Activated CD4-positive, alpha-beta T cell treated with anti-CD3 and anti-CD28 coated beads for 36 hours (primary cell): ENCODE measurements at regions not wholly inside any gene's neighbourhood (a gene's known extent, or its start where the extent isn't known, plus 50 kb on each side); places are given as distances from the start of the nearest gene placed in this dataset.
"Not testable (repeated sequence)": the region's sequence is repeated elsewhere in the genome, so short reads cannot be mapped to it uniquely, and the experiment has no call there.

Experiments
- ATAC-seq: fragments of 200-7000 bp; cut with Tn5 transposase; one replicate; pipeline ENCODE4 v1.10.0; 2021; ENCODE audit warnings: mild to moderate bottlenecking, moderate library complexity
- CTCF ChIA-PET: fragments of 350-600 bp; sonication (Branson Sonifier 250); formaldehyde crosslinking; loops from one replicate; lab custom pipeline; 2021; ENCODE audit warnings: antibody characterized with exemption; lab: Charles Lee
- POLR2A ChIA-PET: fragments of 350-600 bp; sonication (Branson Sonifier 250); formaldehyde crosslinking; loops from one replicate; lab custom pipeline; 2021; ENCODE audit warnings: antibody characterized with exemption, inconsistent platforms; lab: Charles Lee
- DNase-seq: peaks from one replicate; pipeline ENCODE4 v3.0.0-alpha.2; 2020
- H3K27ac Mint-ChIP-seq: one replicate; pipeline ENCODE4 v1.8.0; 2021; ENCODE audit warnings: mixed read lengths
- H3K27me3 Mint-ChIP-seq: one replicate; pipeline ENCODE4 v1.8.0; 2021; ENCODE audit warnings: mixed read lengths
- H3K36me3 Mint-ChIP-seq: one replicate; pipeline ENCODE4 v1.8.0; 2021; ENCODE audit warnings: low read depth, mixed read lengths
- H3K4me1 Mint-ChIP-seq: one replicate; pipeline ENCODE4 v1.8.0; 2021; ENCODE audit warnings: mixed read lengths
- H3K4me3 Mint-ChIP-seq: one replicate; pipeline ENCODE4 v1.8.0; 2021; ENCODE audit warnings: mild to moderate bottlenecking, moderate library complexity, mixed read lengths
- H3K9me3 Mint-ChIP-seq: one replicate; pipeline ENCODE4 v1.8.0; 2021; ENCODE audit warnings: low read depth, mixed read lengths
- intact Hi-C, 2 experiments: fragments of 100-400 bp; cut with DNase I in 1 of 2; cut with micrococcal nuclease in 1 of 2; formaldehyde crosslinking; loops; one replicate each; pipeline versions ENCODE4 v1.14.2 to v1.15.1; 2022 to 2024; cut with DNase I, micrococcal nuclease

- intact Hi-C loops, result no loop called here
- ChIA-PET CTCF (no interaction called here), POLR2A (no interaction called here)
- Mint-ChIP-seq H3K27me3 (no peaks in the 10 kb centered on the region), H3K9me3 (no peaks in the 10 kb centered on the region), H3K4me1 (no peaks in the 10 kb centered on the region), H3K4me3 (no peak overlapping the region), H3K36me3 (no peaks in the 10 kb centered on the region), H3K27ac (no peak overlapping the region)
- ATAC-seq (no peak), DNase-seq (no peak)
Observed at GRCh38 chr13:88257706-88258105, 586.5 kb downstream of the SLITRK5 start.

- H3K27ac Mint-ChIP-seq, result no peak overlapping the region
- no peaks in the 10 kb centered on the region for H3K9me3 Mint-ChIP-seq
- ATAC-seq (no peak), DNase-seq (no peak)
- H3K27me3 Mint-ChIP-seq, result no peaks in the 10 kb centered on the region
- ChIA-PET CTCF (no interaction called here), POLR2A (no interaction called here)
- intact Hi-C loops, result no loop called here
- H3K4me3 Mint-ChIP-seq, result no peak overlapping the region
- no peaks in the 10 kb centered on the region for H3K36me3 Mint-ChIP-seq
- H3K4me1 Mint-ChIP-seq, result no peaks in the 10 kb centered on the region
Observed at GRCh38 chr13:88263808-88264207, 592.6 kb downstream of the SLITRK5 start.

- no peaks in the 10 kb centered on the region for H3K4me1 Mint-ChIP-seq
- H3K36me3 Mint-ChIP-seq, result no peaks in the 10 kb centered on the region
- H3K9me3 Mint-ChIP-seq, result peaks cover 2% of the 10 kb centered on the region
- CTCF ChIA-PET, result no interaction called here
- H3K4me3 Mint-ChIP-seq, result no peak overlapping the region
- H3K27me3 Mint-ChIP-seq, result no peaks in the 10 kb centered on the region
- no peak overlapping the region for H3K27ac Mint-ChIP-seq
- ATAC-seq (no peak), DNase-seq (no peak)
- intact Hi-C loops, result no loop called here
- POLR2A ChIA-PET, result no interaction called here
Observed at GRCh38 chr13:88281841-88282240, 610.7 kb downstream of the SLITRK5 start.

GRCh38 chr13:88285329-88285728 is 614.2 kb downstream of the SLITRK5 start:
- Mint-ChIP-seq H3K4me1 (no peaks in the 10 kb centered on the region), H3K4me3 (no peak overlapping the region), H3K27me3 (no peaks in the 10 kb centered on the region), H3K36me3 (no peaks in the 10 kb centered on the region), H3K9me3 (peaks cover 5% of the 10 kb centered on the region), H3K27ac (no peak overlapping the region)
- ATAC-seq (no peak), DNase-seq (no peak)
- ChIA-PET CTCF (no interaction called here), POLR2A (no interaction called here)
- intact Hi-C loops, result no loop called here

GRCh38 chr13:88288326-88288725 is 617.2 kb downstream of the SLITRK5 start:
- POLR2A ChIA-PET, result no interaction called here

GRCh38 chr13:88291731-88292130 is 620.6 kb downstream of the SLITRK5 start:
- H3K27me3 Mint-ChIP-seq, intact Hi-C loops, H3K9me3 Mint-ChIP-seq, H3K4me3 Mint-ChIP-seq, DNase-seq, POLR2A ChIA-PET, H3K27ac Mint-ChIP-seq, H3K36me3 Mint-ChIP-seq, H3K4me1 Mint-ChIP-seq, CTCF ChIA-PET, ATAC-seq: not testable (repeated sequence)

More at GRCh38 chr13:88288326-88288725, 617.2 kb downstream of the SLITRK5 start:
- H3K4me3 Mint-ChIP-seq, result no peak overlapping the region
- CTCF ChIA-PET, result no interaction called here
- H3K27me3 Mint-ChIP-seq, result no peaks in the 10 kb centered on the region
- DNase-seq (no peak), ATAC-seq (no peak)
- intact Hi-C loops, result no loop called here
- H3K9me3 Mint-ChIP-seq, result peaks cover 7% of the 10 kb centered on the region
- no peaks in the 10 kb centered on the region for H3K36me3 Mint-ChIP-seq
- no peak overlapping the region for H3K27ac Mint-ChIP-seq
- no peaks in the 10 kb centered on the region for H3K4me1 Mint-ChIP-seq

GRCh38 chr13:88294368-88294767 is 623.2 kb downstream of the SLITRK5 start:
- DNase-seq, result no peak
- intact Hi-C loops, result no loop called here
- H3K4me3 Mint-ChIP-seq, result no peak overlapping the region

GRCh38 chr13:88303157-88303556 is 632.0 kb downstream of the SLITRK5 start:
- intact Hi-C loops, result no loop called here
- ChIA-PET POLR2A (no interaction called here), CTCF (no interaction called here)
- H3K4me3 Mint-ChIP-seq, result no peak overlapping the region
- no peaks in the 10 kb centered on the region for H3K36me3 Mint-ChIP-seq
- no peak overlapping the region for H3K27ac Mint-ChIP-seq
- no peaks in the 10 kb centered on the region for H3K4me1 Mint-ChIP-seq
- H3K9me3 Mint-ChIP-seq, result peaks cover 2% of the 10 kb centered on the region
- no peaks in the 10 kb centered on the region for H3K27me3 Mint-ChIP-seq
- DNase-seq (no peak), ATAC-seq (no peak)

More at GRCh38 chr13:88294368-88294767, 623.2 kb downstream of the SLITRK5 start:
- no peak overlapping the region for H3K27ac Mint-ChIP-seq
- H3K36me3 Mint-ChIP-seq, result no peaks in the 10 kb centered on the region
- H3K4me1 Mint-ChIP-seq, result no peaks in the 10 kb centered on the region
- no peaks in the 10 kb centered on the region for H3K27me3 Mint-ChIP-seq
- ChIA-PET CTCF (no interaction called here), POLR2A (no interaction called here)
- H3K9me3 Mint-ChIP-seq, result peaks cover 5% of the 10 kb centered on the region
- ATAC-seq, result no peak

GRCh38 chr13:88303605-88304004 is 632.4 kb downstream of the SLITRK5 start:
- ChIA-PET POLR2A (no interaction called here), CTCF (no interaction called here)
- no peaks in the 10 kb centered on the region for H3K4me1 Mint-ChIP-seq
- H3K4me3 Mint-ChIP-seq, result no peak overlapping the region
- H3K36me3 Mint-ChIP-seq, result no peaks in the 10 kb centered on the region
- H3K9me3 Mint-ChIP-seq, result peaks cover 2% of the 10 kb centered on the region
- no peaks in the 10 kb centered on the region for H3K27me3 Mint-ChIP-seq
- DNase-seq (no peak), ATAC-seq (no peak)
- intact Hi-C loops, result no loop called here
- H3K27ac Mint-ChIP-seq, result no peak overlapping the region

- Mint-ChIP-seq H3K27ac (no peak overlapping the region), H3K9me3 (peaks cover 6% of the 10 kb centered on the region), H3K27me3 (no peaks in the 10 kb centered on the region), H3K36me3 (no peaks in the 10 kb centered on the region), H3K4me3 (no peak overlapping the region), H3K4me1 (no peaks in the 10 kb centered on the region)
- intact Hi-C loops, result no loop called here
- DNase-seq, result no peak
- ATAC-seq, result no peak
- ChIA-PET POLR2A (no interaction called here), CTCF (no interaction called here)
Observed at GRCh38 chr13:88314496-88314895, 643.3 kb downstream of the SLITRK5 start.

- H3K4me3 Mint-ChIP-seq, result no peak overlapping the region
- no peak overlapping the region for H3K27ac Mint-ChIP-seq
- ATAC-seq (no peak), DNase-seq (no peak)
- H3K4me1 Mint-ChIP-seq, result no peaks in the 10 kb centered on the region
- CTCF ChIA-PET, result no interaction called here
- POLR2A ChIA-PET, result no interaction called here
- H3K27me3 Mint-ChIP-seq, result no peaks in the 10 kb centered on the region
- intact Hi-C loops, result no loop called here
- H3K36me3 Mint-ChIP-seq, result no peaks in the 10 kb centered on the region
- H3K9me3 Mint-ChIP-seq, result peaks cover 6% of the 10 kb centered on the region
Observed at GRCh38 chr13:88329066-88329465, 657.9 kb downstream of the SLITRK5 start.

GRCh38 chr13:88339271-88339741 is 668.1 kb downstream of the SLITRK5 start:
- no peak overlapping the region for H3K4me3 Mint-ChIP-seq
- no peaks in the 10 kb centered on the region for H3K4me1 Mint-ChIP-seq
- H3K36me3 Mint-ChIP-seq, result peaks cover 1% of the 10 kb centered on the region
- H3K9me3 Mint-ChIP-seq, result peaks cover 1% of the 10 kb centered on the region
- ATAC-seq (no peak), DNase-seq (no peak)
- no peak overlapping the region for H3K27ac Mint-ChIP-seq
- H3K27me3 Mint-ChIP-seq, result no peaks in the 10 kb centered on the region
- ChIA-PET POLR2A (no interaction called here), CTCF (interaction anchor here (0.5 to 0.6 kb wide), 2 partner anchors 637 to 717 kb away, joined by 3 read pairs; no protein-coding TSS in a partner anchor)
- intact Hi-C loops, result no loop called here
